Thyroid gland (tissue), 4 donors: ENCODE measurements at regions not wholly inside any gene's neighbourhood (a gene's known extent, or its start where the extent isn't known, plus 50 kb on each side); places are given as distances from the start of the nearest gene placed in this dataset.

ENCODE experiments used
- CTCF ChIP-seq, 6 experiments: fragments of 200-600 bp in 3 of 6; fragments of 450-650 bp in 3 of 6; sonication (generic) in 3 of 6; IDR thresholded peaks; one replicate each; pipeline ENCODE4 v1.5.1; 2016 to 2019; ENCODE audit warnings: antibody characterized with exemption in 6 of 6, mild to moderate bottlenecking in 2 of 6, inconsistent platforms in 1 of 6, moderate library complexity in 1 of 6
- POLR2A ChIP-seq, 2 donors: fragments of 450-650 bp; IDR thresholded peaks; one replicate each; pipeline ENCODE4 v1.6.1; 2017; ENCODE audit warnings: antibody characterized with exemption in 2 of 2, mild to moderate bottlenecking in 2 of 2, moderate library complexity in 1 of 2

- TF ChIP-seq CTCF (IDR thresholded peaks at IDR 0.05), result no peak
- TF ChIP-seq POLR2A (IDR thresholded peaks at IDR 0.05), result no peak
Observed at GRCh38 chr6:28775052-28775376, 148.8 kb downstream of the TRIM27 start.
